Sigmoid colon (tissue), 4 donors: ENCODE measurements at regions not wholly inside any gene's neighbourhood (a gene's known extent, or its start where the extent isn't known, plus 50 kb on each side); places are given as distances from the start of the nearest gene placed in this dataset.

Source experiments
- EP300 ChIP-seq, 4 donors: sonication (generic); formaldehyde crosslinking; IDR thresholded peaks; one replicate each; pipeline ENCODE4 v1.6.1; 2017; ENCODE audit warnings: antibody characterized with exemption in 4 of 4
- POLR2A ChIP-seq, 2 donors: fragments of 450-650 bp; IDR thresholded peaks; one replicate each; pipeline ENCODE4 v1.6.1; 2016; ENCODE audit warnings: antibody characterized with exemption in 2 of 2, mild to moderate bottlenecking in 2 of 2, moderate library complexity in 2 of 2
- POLR2AphosphoS5 ChIP-seq, 4 donors: sonication (generic); formaldehyde crosslinking; IDR thresholded peaks; one replicate each; pipeline ENCODE4 v1.6.1; 2017; ENCODE audit warnings: antibody characterized with exemption in 4 of 4
- TF ChIP-seq, protein P1 (sequence below), 4 experiments: fragments of 450-650 bp in 3 of 4; fragments of 200-600 bp in 1 of 4; IDR thresholded peaks; one replicate each; pipeline ENCODE4 v1.5.1; 2016 to 2019; ENCODE audit warnings: antibody characterized with exemption in 4 of 4, mild to moderate bottlenecking in 3 of 4, moderate library complexity in 2 of 4

DNA sequence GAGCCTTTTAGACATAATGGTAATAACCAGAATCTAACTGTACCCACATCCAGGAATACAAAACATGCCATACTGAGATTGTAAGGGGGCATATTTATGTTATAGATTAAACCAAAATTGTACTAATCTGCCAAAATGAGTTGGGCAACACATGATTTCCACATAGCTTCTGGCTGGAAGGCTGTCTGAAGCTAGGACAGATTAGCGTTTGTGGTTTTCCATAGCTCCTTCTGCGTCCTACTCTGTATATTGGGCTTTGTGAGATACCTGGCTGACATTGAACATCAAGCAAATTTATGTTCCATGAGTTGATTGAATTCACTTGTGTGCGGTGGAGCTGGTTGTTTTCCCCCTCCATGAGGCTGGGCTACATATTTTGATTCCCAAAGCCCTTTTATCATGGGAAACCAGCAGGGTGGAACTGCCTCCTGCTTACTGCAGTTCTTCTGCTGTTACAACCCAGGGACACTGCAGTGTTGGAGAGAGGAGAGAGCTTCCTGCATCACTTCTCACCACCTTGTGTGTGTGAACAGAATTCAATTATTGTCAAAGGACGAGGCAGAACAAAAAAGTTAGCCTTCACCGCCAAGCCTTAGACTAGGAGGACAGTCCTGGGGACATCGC lies 114.9 kb downstream of the C11orf91 start:
- TF ChIP-seq POLR2AphosphoS5 (IDR thresholded peaks at IDR 0.05) (no peak), POLR2A (IDR thresholded peaks at IDR 0.05) (no peak), EP300 (IDR thresholded peaks at IDR 0.05) (no peak)
- TF ChIP-seq, protein P1, sequence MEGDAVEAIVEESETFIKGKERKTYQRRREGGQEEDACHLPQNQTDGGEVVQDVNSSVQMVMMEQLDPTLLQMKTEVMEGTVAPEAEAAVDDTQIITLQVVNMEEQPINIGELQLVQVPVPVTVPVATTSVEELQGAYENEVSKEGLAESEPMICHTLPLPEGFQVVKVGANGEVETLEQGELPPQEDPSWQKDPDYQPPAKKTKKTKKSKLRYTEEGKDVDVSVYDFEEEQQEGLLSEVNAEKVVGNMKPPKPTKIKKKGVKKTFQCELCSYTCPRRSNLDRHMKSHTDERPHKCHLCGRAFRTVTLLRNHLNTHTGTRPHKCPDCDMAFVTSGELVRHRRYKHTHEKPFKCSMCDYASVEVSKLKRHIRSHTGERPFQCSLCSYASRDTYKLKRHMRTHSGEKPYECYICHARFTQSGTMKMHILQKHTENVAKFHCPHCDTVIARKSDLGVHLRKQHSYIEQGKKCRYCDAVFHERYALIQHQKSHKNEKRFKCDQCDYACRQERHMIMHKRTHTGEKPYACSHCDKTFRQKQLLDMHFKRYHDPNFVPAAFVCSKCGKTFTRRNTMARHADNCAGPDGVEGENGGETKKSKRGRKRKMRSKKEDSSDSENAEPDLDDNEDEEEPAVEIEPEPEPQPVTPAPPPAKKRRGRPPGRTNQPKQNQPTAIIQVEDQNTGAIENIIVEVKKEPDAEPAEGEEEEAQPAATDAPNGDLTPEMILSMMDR (IDR thresholded peaks at IDR 0.05): no peak
